Nephron progenitor cell (in vitro differentiated cells): ENCODE measurements at regions not wholly inside any gene's neighbourhood (a gene's known extent, or its start where the extent isn't known, plus 50 kb on each side); places are given as distances from the start of the nearest gene placed in this dataset.

Experiments used
- DNase-seq: peaks from one replicate; pipeline ENCODE4 v3.0.0; 2021
- H3K27ac Mint-ChIP-seq: 2 replicates; pipeline ENCODE4 v1.8.0; 2021; ENCODE audit warnings: mild to moderate bottlenecking, moderate library complexity, mixed read lengths
- H3K27me3 Mint-ChIP-seq: 2 replicates; pipeline ENCODE4 v1.8.0; 2021; ENCODE audit warnings: mild to moderate bottlenecking, low read depth, mixed read lengths; ENCODE audit not compliant: poor library complexity
- H3K36me3 Mint-ChIP-seq: 2 replicates; pipeline ENCODE4 v1.8.0; 2021; ENCODE audit warnings: low read depth, mixed read lengths
- H3K4me1 Mint-ChIP-seq: 2 replicates; pipeline ENCODE4 v1.8.0; 2021; ENCODE audit warnings: mixed read lengths
- H3K4me3 Mint-ChIP-seq: 2 replicates; pipeline ENCODE4 v1.8.0; 2021; ENCODE audit warnings: mild to moderate bottlenecking, moderate library complexity, mixed read lengths
- H3K9me3 Mint-ChIP-seq: 2 replicates; pipeline ENCODE4 v1.8.0; 2021; ENCODE audit warnings: mild to moderate bottlenecking, moderate library complexity, mixed read lengths
- CTCF ChIP-seq: fragments of 200-600 bp; sonication (generic); IDR thresholded peaks from 2 replicates; pipeline ENCODE4 v1.5.0; 2021; ENCODE audit warnings: antibody characterized with exemption

GRCh38 chr9:15032860-15033259 lies 122.6 kb upstream of the FREM1 start:
- H3K4me1 Mint-ChIP-seq = no peaks in the 10 kb centered on the region
- no peak for DNase-seq
- TF ChIP-seq CTCF = no peak
- H3K27me3 Mint-ChIP-seq = peaks cover 3% of the 10 kb centered on the region
- H3K36me3 Mint-ChIP-seq = no peaks in the 10 kb centered on the region
- H3K27ac Mint-ChIP-seq = no peak overlapping the region
- H3K9me3 Mint-ChIP-seq = peaks cover 39% of the 10 kb centered on the region
- H3K4me3 Mint-ChIP-seq = no peak overlapping the region

DNA sequence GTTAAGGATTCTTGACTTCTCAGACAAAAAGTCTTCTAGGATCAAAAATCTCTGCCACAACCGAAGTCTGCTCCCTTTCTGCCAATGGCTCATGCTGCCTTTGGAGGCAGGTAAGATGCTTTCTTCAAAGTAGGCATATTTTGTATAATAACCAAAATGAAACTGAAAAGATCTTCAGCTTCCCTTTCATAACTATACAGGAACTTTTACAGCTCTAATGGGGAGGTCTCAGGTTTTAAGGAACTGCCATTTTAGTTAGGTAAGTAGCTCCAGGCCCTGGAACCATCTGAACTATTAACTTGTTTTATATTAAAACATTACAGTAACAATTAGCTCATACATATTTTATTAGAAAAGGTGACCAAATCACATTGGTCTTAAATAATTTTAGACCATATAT lies 110.9 kb upstream of the FREM1 start:
- Mint-ChIP-seq H3K9me3 (peaks cover 9% of the 10 kb centered on the region), H3K27me3 (no peaks in the 10 kb centered on the region), H3K4me1 (peaks cover 9% of the 10 kb centered on the region), H3K4me3 (no peak overlapping the region), H3K36me3 (no peaks in the 10 kb centered on the region), H3K27ac (no peak overlapping the region)
- TF ChIP-seq CTCF = no peak
- no peak for DNase-seq

DNA sequence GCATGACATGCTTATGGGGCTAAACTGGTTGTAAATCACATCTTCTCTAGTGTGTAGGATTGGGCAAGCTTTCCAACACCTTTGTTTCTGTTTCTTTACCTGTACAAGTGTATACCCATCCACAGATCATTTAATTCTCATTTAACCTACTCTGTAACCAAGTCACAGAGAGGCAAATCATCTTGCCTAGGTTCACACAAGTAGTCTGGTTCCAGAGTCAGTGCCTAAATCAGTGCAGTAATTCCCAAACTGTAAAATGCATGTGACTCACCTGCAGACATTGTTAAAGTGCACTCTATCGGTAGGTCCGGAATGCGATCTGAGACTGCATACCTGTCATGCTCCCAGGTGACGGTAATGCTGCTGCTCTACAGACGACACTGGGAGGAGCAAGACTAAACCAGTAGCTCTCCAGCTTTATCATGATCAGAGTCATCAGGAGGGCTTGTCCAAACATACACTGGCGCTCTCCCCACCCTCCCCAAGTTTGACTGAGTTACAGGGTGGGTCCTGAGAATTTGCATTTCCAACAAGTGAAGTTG lies 107.9 kb upstream of the FREM1 start:
- DNase-seq = no peak
- no peak overlapping the region for H3K27ac Mint-ChIP-seq
- H3K4me3 Mint-ChIP-seq = no peak overlapping the region
- no peaks in the 10 kb centered on the region for H3K27me3 Mint-ChIP-seq
- peaks cover 13% of the 10 kb centered on the region for H3K4me1 Mint-ChIP-seq
- H3K36me3 Mint-ChIP-seq = no peaks in the 10 kb centered on the region
- H3K9me3 Mint-ChIP-seq = no peaks in the 10 kb centered on the region
- TF ChIP-seq CTCF = no peak

- Mint-ChIP-seq H3K4me3 (no peak overlapping the region), H3K4me1 (peaks cover 6% of the 10 kb centered on the region), H3K9me3 (no peaks in the 10 kb centered on the region), H3K27me3 (no peaks in the 10 kb centered on the region), H3K27ac (no peak overlapping the region), H3K36me3 (no peaks in the 10 kb centered on the region)
- TF ChIP-seq CTCF = no peak
- no peak for DNase-seq
Observed at GRCh38 chr9:15010581-15010980, 100.4 kb upstream of the FREM1 start.

DNA sequence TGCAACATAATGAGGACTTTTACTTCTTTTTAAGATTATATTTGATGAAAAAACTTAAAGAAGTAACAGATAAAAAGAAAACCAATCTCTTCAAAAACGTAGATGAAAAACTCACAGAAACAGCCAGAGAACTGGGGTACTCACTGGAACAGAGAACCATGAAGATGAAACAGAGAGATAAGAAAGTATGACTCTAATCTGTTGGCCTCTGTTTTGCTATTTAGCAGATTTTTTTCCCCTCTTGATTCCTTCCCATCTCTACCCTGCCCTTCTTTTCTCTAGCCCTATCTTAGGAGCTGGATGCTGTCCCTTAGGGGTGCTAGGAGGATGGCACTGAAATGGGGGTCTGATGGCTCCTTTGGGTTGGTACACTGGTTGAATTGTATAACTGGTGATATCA lies 97.5 kb upstream of the FREM1 start:
- Mint-ChIP-seq H3K4me3 (no peak overlapping the region), H3K9me3 (no peaks in the 10 kb centered on the region), H3K4me1 (no peaks in the 10 kb centered on the region), H3K36me3 (no peaks in the 10 kb centered on the region), H3K27me3 (peaks cover under 1% of the 10 kb centered on the region), H3K27ac (no peak overlapping the region)
- TF ChIP-seq CTCF = no peak
- DNase-seq = no peak

DNA sequence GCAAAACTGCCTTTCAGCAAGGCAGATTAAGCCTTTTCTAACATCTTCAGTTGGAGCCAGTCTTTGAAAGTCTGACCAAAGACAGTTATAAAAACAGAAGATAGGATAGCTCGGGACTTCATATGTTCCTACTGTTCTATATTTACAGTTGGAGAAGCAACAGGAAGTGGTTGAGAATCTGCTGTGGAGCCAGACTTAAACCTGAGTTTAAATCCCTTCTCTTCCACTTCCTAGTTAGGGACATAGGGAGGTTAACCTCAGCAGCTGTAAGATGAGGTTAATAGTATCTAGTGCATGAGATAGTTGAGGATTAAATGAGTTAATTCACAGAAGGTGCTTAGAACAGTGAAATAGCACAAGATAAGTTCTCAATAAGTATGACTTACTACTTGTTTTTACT lies 84.5 kb upstream of the FREM1 start:
- Mint-ChIP-seq H3K4me1 (peaks cover 18% of the 10 kb centered on the region), H3K36me3 (peaks cover 9% of the 10 kb centered on the region), H3K27ac (no peak overlapping the region), H3K9me3 (peaks cover 16% of the 10 kb centered on the region), H3K4me3 (no peak overlapping the region), H3K27me3 (peaks cover 11% of the 10 kb centered on the region)
- no peak for DNase-seq
- TF ChIP-seq CTCF = no peak
